CD4-positive, CD25-positive, alpha-beta regulatory T cell (primary cell): ENCODE measurements at regions not wholly inside any gene's neighbourhood (a gene's known extent, or its start where the extent isn't known, plus 50 kb on each side); places are given as distances from the start of the nearest gene placed in this dataset.

ENCODE experiments used
- ATAC-seq, 2 donors: fragments of 150-1000 bp; cut with Tn5 transposase; one replicate each; pipeline ENCODE4 v1.10.0; 2021; ENCODE audit warnings: low read depth in 2 of 2, moderate number of reproducible peaks in 2 of 2, moderate library complexity in 1 of 2
- DNase-seq, 3 donors: peaks; one replicate each; pipeline versions ENCODE4 v3.0.0 to v3.0.0-alpha.2; 2012 to 2022; ENCODE audit warnings: mixed read lengths in 1 of 3
- H3K27ac ChIP-seq: one replicate; pipeline ENCODE4 v1.7.0; 2013; ENCODE audit warnings: mild to moderate bottlenecking, low read length; ENCODE audit not compliant: insufficient read depth, poor library complexity, severe bottlenecking
- H3K27me3 ChIP-seq: one replicate; pipeline ENCODE4 v1.7.0; 2013; ENCODE audit warnings: low read length; ENCODE audit not compliant: control insufficient read depth, insufficient read depth
- H3K36me3 ChIP-seq: one replicate; pipeline ENCODE4 v1.7.0; 2013; ENCODE audit warnings: mild to moderate bottlenecking, low read length, moderate library complexity; ENCODE audit not compliant: control insufficient read depth, insufficient read depth
- H3K4me1 ChIP-seq: 2 replicates; pipeline ENCODE4 v1.7.0; 2013; ENCODE audit warnings: mild to moderate bottlenecking, low read length; ENCODE audit not compliant: insufficient read depth, control insufficient read depth, poor library complexity, severe bottlenecking
- H3K4me3 ChIP-seq: one replicate; pipeline ENCODE4 v1.7.0; 2013; ENCODE audit warnings: low read depth, mild to moderate bottlenecking, low read length, moderate library complexity
- H3K9me3 ChIP-seq, 2 experiments: 1 replicate in 1 of 2; 2 replicates in 1 of 2; pipeline ENCODE4 v1.7.0; 2013; ENCODE audit warnings: low read length in 2 of 2, mild to moderate bottlenecking in 1 of 2, moderate library complexity in 1 of 2; ENCODE audit not compliant: control insufficient read depth in 2 of 2
- H3K27ac Mint-ChIP-seq, 3 donors: one replicate each; pipeline ENCODE4 v1.8.0; 2020 to 2022; ENCODE audit warnings: mild to moderate bottlenecking in 3 of 3, mixed read lengths in 3 of 3, moderate library complexity in 2 of 3
- H3K27me3 Mint-ChIP-seq: one replicate; pipeline ENCODE4 v1.8.0; 2022; ENCODE audit warnings: mild to moderate bottlenecking, mixed read lengths
- H3K36me3 Mint-ChIP-seq: one replicate; pipeline ENCODE4 v1.8.0; 2020; ENCODE audit warnings: mixed read lengths
- H3K4me1 Mint-ChIP-seq, 4 donors: one replicate each; pipeline ENCODE4 v1.8.0; 2020 to 2022; ENCODE audit warnings: mixed read lengths in 4 of 4, mild to moderate bottlenecking in 1 of 4
- H3K4me3 Mint-ChIP-seq, 4 donors: one replicate each; pipeline ENCODE4 v1.8.0; 2020 to 2022; ENCODE audit warnings: mild to moderate bottlenecking in 4 of 4, mixed read lengths in 4 of 4, moderate library complexity in 3 of 4
- H3K9me3 Mint-ChIP-seq, 7 donors: one replicate each; pipeline ENCODE4 v1.8.0; 2020 to 2022; ENCODE audit warnings: mixed read lengths in 7 of 7, mild to moderate bottlenecking in 3 of 7, moderate library complexity in 2 of 7

GRCh38 chr5:83889971-83890745, 169.5 kb upstream of the HAPLN1 start:
- H3K4me1 ChIP-seq: no peaks in the 10 kb centered on the region
- no peaks in the 10 kb centered on the region for H3K27me3 ChIP-seq
- no peak overlapping the region for H3K4me3 ChIP-seq
- Mint-ChIP-seq H3K9me3 (peaks cover 0 to 7% (median 0%) of the 10 kb centered on the region in 7 donors), H3K27ac (no peak overlapping the region), H3K4me3 (no peak overlapping the region), H3K27me3 (no peaks in the 10 kb centered on the region), H3K36me3 (no peaks in the 10 kb centered on the region), H3K4me1 (no peaks in the 10 kb centered on the region)
- no peaks in the 10 kb centered on the region for H3K9me3 ChIP-seq
- ATAC-seq (no peak), DNase-seq (no peak)
- H3K36me3 ChIP-seq: no peaks in the 10 kb centered on the region
- no peak overlapping the region for H3K27ac ChIP-seq

- DNase-seq: no peak
- no peaks in the 10 kb centered on the region for H3K36me3 Mint-ChIP-seq
- H3K9me3 Mint-ChIP-seq: peaks cover 0 to 1% (median 0%) of the 10 kb centered on the region in 7 donors
- no peaks in the 10 kb centered on the region for H3K27me3 ChIP-seq
- H3K9me3 ChIP-seq: peaks cover 0 to 5% of the 10 kb centered on the region in 2 experiments
- H3K27me3 Mint-ChIP-seq: no peaks in the 10 kb centered on the region
- no peak overlapping the region for H3K27ac Mint-ChIP-seq
- H3K36me3 ChIP-seq: no peaks in the 10 kb centered on the region
- H3K27ac ChIP-seq: no peak overlapping the region
- H3K4me3 Mint-ChIP-seq: no peak overlapping the region
- H3K4me1 ChIP-seq: no peaks in the 10 kb centered on the region
- no peak for ATAC-seq
- H3K4me1 Mint-ChIP-seq: no peaks in the 10 kb centered on the region
- no peak overlapping the region for H3K4me3 ChIP-seq
Observed at GRCh38 chr5:83877911-83878706, 157.5 kb upstream of the HAPLN1 start.

- Histone ChIP-seq H3K27me3 (no peaks in the 10 kb centered on the region), H3K36me3 (no peaks in the 10 kb centered on the region), H3K4me3 (no peak overlapping the region), H3K9me3 (peaks cover 0 to 5% of the 10 kb centered on the region in 2 experiments), H3K27ac (no peak overlapping the region), H3K4me1 (no peaks in the 10 kb centered on the region)
- DNase-seq (no peak), ATAC-seq (no peak)
- no peaks in the 10 kb centered on the region for H3K27me3 Mint-ChIP-seq
- H3K27ac Mint-ChIP-seq: no peak overlapping the region
- H3K4me3 Mint-ChIP-seq: no peak overlapping the region
- no peaks in the 10 kb centered on the region for H3K36me3 Mint-ChIP-seq
- H3K4me1 Mint-ChIP-seq: no peaks in the 10 kb centered on the region
- peaks cover 0 to 4% (median 0%) of the 10 kb centered on the region in 7 donors for H3K9me3 Mint-ChIP-seq
Observed at GRCh38 chr5:83871533-83872395, 151.1 kb upstream of the HAPLN1 start.

- Histone ChIP-seq H3K36me3 (no peaks in the 10 kb centered on the region), H3K27ac (no peak overlapping the region), H3K4me3 (no peak overlapping the region), H3K9me3 (no peaks in the 10 kb centered on the region), H3K27me3 (no peaks in the 10 kb centered on the region), H3K4me1 (no peaks in the 10 kb centered on the region)
- H3K9me3 Mint-ChIP-seq: peaks cover 0 to 5% (median 2%) of the 10 kb centered on the region in 7 donors
- peaks cover 1% of the 10 kb centered on the region for H3K27me3 Mint-ChIP-seq
- no peak overlapping the region for H3K4me3 Mint-ChIP-seq
- H3K4me1 Mint-ChIP-seq: no peaks in the 10 kb centered on the region
- H3K36me3 Mint-ChIP-seq: no peaks in the 10 kb centered on the region
- DNase-seq: no peak
- H3K27ac Mint-ChIP-seq: no peak overlapping the region
- no peak for ATAC-seq
Observed at GRCh38 chr5:83866181-83866580, 145.5 kb upstream of the HAPLN1 start.

GRCh38 chr5:83865579-83865978, 144.9 kb upstream of the HAPLN1 start:
- Mint-ChIP-seq H3K27ac (no peak overlapping the region), H3K4me1 (no peaks in the 10 kb centered on the region), H3K9me3 (peaks cover 0 to 8% (median 3%) of the 10 kb centered on the region in 7 donors), H3K36me3 (no peaks in the 10 kb centered on the region), H3K27me3 (peaks cover 4% of the 10 kb centered on the region), H3K4me3 (no peak overlapping the region)
- no peaks in the 10 kb centered on the region for H3K36me3 ChIP-seq
- no peaks in the 10 kb centered on the region for H3K4me1 ChIP-seq
- H3K9me3 ChIP-seq: no peaks in the 10 kb centered on the region
- no peak for DNase-seq
- H3K27ac ChIP-seq: no peak overlapping the region
- H3K27me3 ChIP-seq: no peaks in the 10 kb centered on the region
- H3K4me3 ChIP-seq: no peak overlapping the region
- ATAC-seq: no peak

- Histone ChIP-seq H3K9me3 (no peaks in the 10 kb centered on the region), H3K4me3 (no peak overlapping the region), H3K27me3 (no peaks in the 10 kb centered on the region), H3K27ac (no peak overlapping the region), H3K4me1 (no peaks in the 10 kb centered on the region), H3K36me3 (no peaks in the 10 kb centered on the region)
- H3K4me3 Mint-ChIP-seq: no peak overlapping the region
- no peak overlapping the region for H3K27ac Mint-ChIP-seq
- no peak for ATAC-seq
- H3K9me3 Mint-ChIP-seq: peaks cover 0 to 8% (median 3%) of the 10 kb centered on the region in 7 donors
- no peak for DNase-seq
- H3K27me3 Mint-ChIP-seq: peaks cover 4% of the 10 kb centered on the region
- no peaks in the 10 kb centered on the region for H3K4me1 Mint-ChIP-seq
- no peaks in the 10 kb centered on the region for H3K36me3 Mint-ChIP-seq
Observed at GRCh38 chr5:83864652-83865051, 144.0 kb upstream of the HAPLN1 start.

GRCh38 chr5:83857341-83857740, 136.7 kb upstream of the HAPLN1 start:
- no peak overlapping the region for H3K4me3 ChIP-seq
- H3K4me3 Mint-ChIP-seq: no peak overlapping the region
- DNase-seq: no peak
- H3K27ac Mint-ChIP-seq: no peak overlapping the region
- H3K27ac ChIP-seq: no peak overlapping the region
- no peak for ATAC-seq
- H3K27me3 ChIP-seq: no peaks in the 10 kb centered on the region
- H3K9me3 ChIP-seq: no peaks in the 10 kb centered on the region
- peaks cover 4% of the 10 kb centered on the region for H3K27me3 Mint-ChIP-seq
- H3K36me3 ChIP-seq: no peaks in the 10 kb centered on the region
- no peaks in the 10 kb centered on the region for H3K4me1 ChIP-seq
- H3K36me3 Mint-ChIP-seq: no peaks in the 10 kb centered on the region
- H3K4me1 Mint-ChIP-seq: no peaks in the 10 kb centered on the region
- H3K9me3 Mint-ChIP-seq: peaks cover 0 to 8% (median 2%) of the 10 kb centered on the region in 7 donors
